T-helper 1 cell (primary cell): ENCODE measurements at regions not wholly inside any gene's neighbourhood (a gene's known extent, or its start where the extent isn't known, plus 50 kb on each side); places are given as distances from the start of the nearest gene placed in this dataset.
"Not testable (repeated sequence)": the region's sequence is repeated elsewhere in the genome, so short reads cannot be mapped to it uniquely, and the experiment has no call there.

ENCODE experiments used
- DNase-seq, 5 donors: peaks; one replicate each; pipeline ENCODE4 v3.0.0-alpha.2; 2012 to 2020

- no peak for DNase-seq
Measured at GRCh38 chr12:102344691-102345090, 135.7 kb downstream of the IGF1 start.

- no peak for DNase-seq
Measured at GRCh38 chr12:102343361-102344121, 136.8 kb downstream of the IGF1 start.

GRCh38 chr12:102342281-102343006 is 137.9 kb downstream of the IGF1 start:
- DNase-seq: no peak

DNA sequence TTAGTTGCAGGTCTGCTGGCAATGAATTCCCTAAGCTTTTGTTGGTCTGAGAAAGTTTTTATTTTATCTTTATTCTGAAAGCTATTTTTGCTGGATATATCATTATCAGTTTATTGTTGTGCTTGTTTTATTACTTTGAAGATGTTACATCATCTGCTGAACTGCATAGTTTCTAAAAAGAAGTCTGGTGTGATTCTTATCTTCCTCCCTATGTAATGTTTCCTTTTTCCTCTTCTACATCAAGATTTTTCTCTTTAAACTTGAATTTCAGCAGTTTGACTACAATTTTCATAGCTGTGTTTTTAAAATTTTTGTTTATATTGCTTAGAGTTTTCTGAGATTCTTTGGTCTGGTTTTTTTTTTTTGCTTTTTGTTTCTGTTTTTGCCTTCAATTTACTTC is 137.1 kb upstream of the PMCH start:
- no peak for DNase-seq

DNA sequence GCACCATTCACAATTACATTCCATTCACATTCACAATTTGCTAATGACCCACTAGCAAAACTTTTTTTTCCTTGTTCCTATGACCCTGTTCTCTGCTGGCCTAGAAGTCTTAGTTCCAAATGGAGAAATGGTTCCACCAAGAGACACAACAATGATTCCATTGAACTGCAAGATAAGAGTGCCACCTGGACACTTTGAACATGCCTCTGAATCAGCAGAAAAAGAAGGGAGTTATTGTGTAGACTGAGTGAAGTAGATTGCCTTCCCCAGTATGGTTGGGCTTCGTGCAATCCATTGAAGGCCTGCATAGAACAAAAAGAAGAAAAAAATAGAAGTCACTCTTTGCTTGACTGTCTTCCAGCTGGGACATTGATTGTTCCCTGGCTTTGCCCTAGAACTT is 133.8 kb upstream of the PMCH start:
- no peak for DNase-seq

- DNase-seq: no peak
Measured at GRCh38 chr12:102329883-102330282, 132.2 kb upstream of the PMCH start.

GRCh38 chr12:102326982-102327381 is 129.3 kb upstream of the PMCH start:
- no peak for DNase-seq

DNA sequence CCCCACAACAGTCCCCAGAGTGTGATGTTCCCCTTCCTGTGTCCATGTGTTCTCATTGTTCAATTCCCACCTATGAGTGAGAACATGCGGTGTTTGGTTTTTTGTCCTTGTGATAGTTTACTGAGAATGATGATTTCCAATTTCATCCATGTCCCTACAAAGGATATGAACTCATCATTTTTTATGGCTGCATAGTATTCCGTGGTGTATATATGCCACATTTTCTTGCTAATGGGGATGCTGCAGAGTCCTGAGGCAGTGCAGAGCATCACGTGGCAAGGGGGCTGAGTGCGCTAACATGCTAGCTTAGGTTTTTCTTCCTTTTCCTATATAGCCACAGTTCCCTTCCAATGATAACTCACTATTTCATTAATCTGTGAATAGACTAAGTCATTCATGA is 127.5 kb upstream of the PMCH start:
- not testable (repeated sequence) for DNase-seq

DNA sequence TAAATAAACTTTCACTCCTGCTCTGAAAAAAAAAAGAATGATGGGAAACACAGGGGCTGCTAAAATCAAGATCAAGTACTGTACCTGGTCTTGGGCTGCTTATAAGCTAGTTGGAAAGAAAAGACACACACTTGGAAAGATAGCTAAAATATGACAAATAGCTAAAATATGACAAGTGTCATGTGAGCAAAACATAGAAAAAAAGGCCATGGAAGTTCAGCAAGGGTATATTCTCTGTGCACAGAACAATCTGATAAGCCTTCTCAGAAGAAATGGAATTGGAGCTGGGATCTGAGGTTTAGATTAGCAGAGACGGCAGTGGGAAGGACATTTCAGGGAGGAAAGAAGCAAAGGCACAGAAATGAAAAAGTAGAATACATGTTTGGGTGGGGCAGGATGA is 126.2 kb upstream of the PMCH start:
- no peak for DNase-seq

DNA sequence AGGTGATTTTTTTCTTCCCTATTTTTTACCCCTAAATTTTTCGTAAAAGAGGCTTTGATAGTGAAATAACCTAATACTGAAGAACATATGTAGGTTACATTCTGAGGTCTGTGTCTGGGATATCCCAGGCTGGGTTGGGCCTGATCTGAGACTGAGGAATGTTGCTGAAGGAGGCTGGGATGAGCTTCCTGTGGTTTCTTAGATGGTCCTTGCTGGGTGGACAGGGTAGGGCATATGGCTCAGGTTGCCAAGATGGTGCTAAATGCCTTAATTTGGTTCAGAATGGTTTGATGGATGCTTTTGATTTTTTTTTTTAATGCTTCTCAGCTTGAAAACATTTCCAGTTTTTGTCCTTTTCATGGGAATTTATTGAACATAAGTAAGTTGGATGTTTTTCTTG is 124.6 kb upstream of the PMCH start:
- no peak for DNase-seq

- no peak for DNase-seq
Measured at GRCh38 chr12:102321305-102322082, 123.9 kb upstream of the PMCH start.

- DNase-seq: peak in 1 of 5 donors; percentile 29
Measured at GRCh38 chr12:102317155-102317554, 119.5 kb upstream of the PMCH start.

GRCh38 chr12:102316723-102317122 is 119.1 kb upstream of the PMCH start:
- DNase-seq: no peak

- no peak for DNase-seq
Measured at GRCh38 chr12:102314821-102315220, 117.2 kb upstream of the PMCH start.

GRCh38 chr12:102313116-102313971 is 115.7 kb upstream of the PMCH start:
- not testable (repeated sequence) for DNase-seq

GRCh38 chr12:102305486-102305885 is 107.9 kb upstream of the PMCH start:
- no peak for DNase-seq

DNA sequence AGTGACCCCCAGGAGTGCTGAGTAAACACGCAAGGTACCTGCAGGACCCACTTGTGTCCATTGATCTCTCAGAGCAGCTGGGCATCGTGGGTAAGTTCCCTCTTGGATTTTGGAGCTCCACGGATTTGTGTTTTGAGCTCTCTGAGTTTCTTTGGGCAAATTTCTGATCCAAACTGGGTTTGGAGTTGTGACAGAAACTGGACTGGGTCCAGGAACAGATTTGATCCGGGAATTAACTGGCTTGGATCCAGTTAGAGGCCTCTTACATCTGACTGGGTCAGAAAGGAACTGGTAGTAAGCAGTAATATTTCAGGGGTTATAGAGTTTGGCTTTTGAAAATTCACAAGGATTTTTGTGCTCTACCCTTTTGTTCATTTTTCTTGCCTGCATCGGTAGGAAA is 107.0 kb upstream of the PMCH start:
- not testable (repeated sequence) for DNase-seq

GRCh38 chr12:102302553-102302952 is 104.9 kb upstream of the PMCH start:
- DNase-seq: peak in 1 of 5 donors; percentile 17

DNA sequence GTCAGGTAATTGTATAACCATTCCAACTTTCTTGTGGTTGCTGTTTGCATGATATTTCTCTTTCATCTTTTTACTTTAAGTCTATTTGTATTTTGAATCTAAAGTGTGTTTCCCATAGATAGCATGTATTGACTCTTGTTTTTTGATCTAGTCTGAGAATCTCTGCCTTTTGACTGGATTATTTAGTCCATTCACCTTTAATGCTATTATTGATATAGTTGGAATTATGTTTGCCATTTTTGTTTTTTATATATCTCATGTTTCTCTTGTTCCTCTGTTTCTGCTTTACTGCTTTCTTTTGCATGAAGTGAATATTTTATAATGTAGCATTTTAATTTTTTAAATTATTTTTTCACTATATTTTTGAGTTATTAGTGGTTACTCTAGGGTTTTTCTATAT is 103.9 kb upstream of the PMCH start:
- no peak for DNase-seq

GRCh38 chr12:102300824-102301461 is 103.3 kb upstream of the PMCH start:
- DNase-seq: peak in 1 of 5 donors; percentile 78

- DNase-seq: no peak
Measured at GRCh38 chr12:102299731-102300130, 102.1 kb upstream of the PMCH start.

DNA sequence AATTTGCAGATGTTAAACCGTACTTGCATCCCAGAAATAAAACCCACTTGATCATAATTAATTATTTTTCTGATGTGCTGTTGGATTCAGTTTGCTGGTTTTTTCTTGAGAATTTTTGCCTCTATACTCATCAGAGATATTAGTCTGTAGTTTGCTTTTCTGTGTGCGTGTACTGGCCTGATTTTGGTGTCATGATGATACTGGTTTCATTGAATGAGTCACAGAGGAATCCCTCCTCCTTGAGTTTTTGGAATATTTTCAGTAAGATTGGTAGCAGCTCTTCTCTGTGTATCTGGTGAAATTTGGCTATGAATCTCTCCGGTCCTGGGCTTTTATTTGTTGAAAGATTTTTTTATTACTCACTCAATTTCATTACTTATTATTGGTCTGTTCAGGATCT is 100.4 kb upstream of the PMCH start:
- DNase-seq: no peak
